SK-N-SH (cell line): ENCODE measurements at regions not wholly inside any gene's neighbourhood (a gene's known extent, or its start where the extent isn't known, plus 50 kb on each side); places are given as distances from the start of the nearest gene placed in this dataset.

Experiments used
- CTCF ChIA-PET: fragments of 300-600, 350-600 bp; formaldehyde crosslinking; extraction: SDS; loops from one replicate; lab custom pipeline; 2021; lab: Yijun Ruan, JAX
- POLR2A ChIA-PET: fragments of 350-600 bp; sonication (Branson Sonifier 250); formaldehyde crosslinking; extraction: SDS; loops from one replicate; lab custom pipeline; 2020; ENCODE audit warnings: antibody characterized with exemption, inconsistent platforms; lab: Yijun Ruan, JAX
- DNase-seq: peaks from one replicate; pipeline ENCODE4 v3.0.0; 2012
- H2AFZ ChIP-seq: fragments of 200-600 bp; sonication (generic); 2 replicates; pipeline ENCODE4 v1.8.1; 2016; ENCODE audit warnings: antibody characterized with exemption, mild to moderate bottlenecking, low read depth
- H3F3A ChIP-seq: fragments of 200-600 bp; sonication (generic); replicated peaks from 2 replicates; pipeline ENCODE3; 2016; ENCODE audit warnings: antibody characterized with exemption, mild to moderate bottlenecking; ENCODE audit not compliant: insufficient read depth
- H3K27ac ChIP-seq, 2 experiments: fragments of 200-500 bp in 1 of 2; fragments of 200-600 bp in 1 of 2; sonication (Bioruptor generic) in 1 of 2; sonication (generic), shearing (Covaris generic) in 1 of 2; 2 replicates each; pipeline versions ENCODE4 v1.5.1 to v1.6.1; 2014 to 2016; ENCODE audit warnings: low read depth in 2 of 2, inconsistent platforms in 1 of 2, low read length in 1 of 2, mild to moderate bottlenecking in 1 of 2, mixed read lengths in 1 of 2
- H3K27me3 ChIP-seq: fragments of 200-600 bp; sonication (generic), shearing (Covaris generic); 2 replicates; pipeline ENCODE4 v1.6.1; 2016; ENCODE audit warnings: mixed run types; ENCODE audit not compliant: insufficient read depth
- H3K36me3 ChIP-seq, 2 experiments: fragments of 200-500 bp in 1 of 2; fragments of 200-600 bp in 1 of 2; sonication (Bioruptor generic) in 1 of 2; sonication (generic) in 1 of 2; replicated peaks in 1 of 2; 2 replicates each; pipeline versions ENCODE3 to v1.5.1; 2014 to 2016; ENCODE audit warnings: low read length in 1 of 2, mild to moderate bottlenecking in 1 of 2; ENCODE audit not compliant: insufficient read depth in 2 of 2, control insufficient read depth in 1 of 2
- H3K4me1 ChIP-seq, 2 experiments: fragments of 200-500 bp in 1 of 2; fragments of 200-600 bp in 1 of 2; sonication (Bioruptor generic) in 1 of 2; sonication (generic), shearing (Covaris generic) in 1 of 2; 2 replicates each; pipeline versions ENCODE4 v1.5.1 to v1.6.1; 2014 to 2016; ENCODE audit warnings: low read depth in 1 of 2, low read length in 1 of 2, mixed run types in 1 of 2; ENCODE audit not compliant: insufficient read depth in 2 of 2, control insufficient read depth in 1 of 2
- H3K4me2 ChIP-seq: fragments of 200-600 bp; sonication (generic), shearing (Covaris generic); 2 replicates; pipeline ENCODE4 v1.6.1; 2017; ENCODE audit warnings: mixed run types
- H3K4me3 ChIP-seq, 2 experiments: fragments of 200-500 bp in 1 of 2; fragments of 200-600 bp in 1 of 2; sonication (Bioruptor generic) in 1 of 2; sonication (generic), shearing (Covaris generic) in 1 of 2; 2 replicates each; pipeline versions ENCODE4 v1.5.1 to v1.8.1; 2014 to 2016; ENCODE audit warnings: low read depth in 2 of 2, inconsistent platforms in 1 of 2, low read length in 1 of 2, mild to moderate bottlenecking in 1 of 2, mixed read lengths in 1 of 2, moderate library complexity in 1 of 2
- H3K79me2 ChIP-seq: fragments of 200-600 bp; sonication (generic); 2 replicates; pipeline ENCODE4 v1.8.1; 2017; ENCODE audit warnings: mild to moderate bottlenecking; ENCODE audit not compliant: insufficient read depth
- H3K9ac ChIP-seq: fragments of 200-600 bp; sonication (generic); 2 replicates; pipeline ENCODE4 v1.6.1; 2017; ENCODE audit warnings: mixed run types
- H3K9me2 ChIP-seq: fragments of 200-600 bp; sonication (generic); 2 replicates; pipeline ENCODE4 v1.6.1; 2017; ENCODE audit warnings: mixed run types
- H3K9me3 ChIP-seq: fragments of 200-600 bp; sonication (generic); 2 replicates; pipeline ENCODE4 v1.6.1; 2017; ENCODE audit warnings: mixed run types, mild to moderate bottlenecking, moderate library complexity
- H4K20me1 ChIP-seq: fragments of 200-600 bp; sonication (generic); 2 replicates; pipeline ENCODE4 v1.6.1; 2017; ENCODE audit warnings: mild to moderate bottlenecking, mixed run types; ENCODE audit not compliant: insufficient read depth
- CHD2 ChIP-seq: fragments of 150-350 bp; IDR thresholded peaks from 2 replicates; pipeline ENCODE4 v1.6.1; 2018; ENCODE audit warnings: low read length; ENCODE audit not compliant: partially characterized antibody
- FOSL2 ChIP-seq: IDR thresholded peaks from 2 replicates; pipeline ENCODE4 v1.4.0; 2012; ENCODE audit warnings: low read depth, mild to moderate bottlenecking, moderate library complexity, borderline replicate concordance
- FOXJ3 ChIP-seq: sonication (generic); formaldehyde crosslinking; IDR thresholded peaks from 2 replicates; pipeline ENCODE4 v1.5.1; 2020; ENCODE audit warnings: mild to moderate bottlenecking, missing genetic modification reagents
- GABPA ChIP-seq: IDR thresholded peaks from 2 replicates; pipeline ENCODE4 v1.4.0; 2012; ENCODE audit warnings: low read depth, mild to moderate bottlenecking
- GATA2 ChIP-seq: sonication (generic); formaldehyde crosslinking; IDR thresholded peaks from 2 replicates; pipeline ENCODE4 v1.5.0; 2020; ENCODE audit warnings: mild to moderate bottlenecking, missing genetic modification reagents
- JUND ChIP-seq: IDR thresholded peaks from 2 replicates; pipeline ENCODE4 v1.4.0; 2012
- MEF2A ChIP-seq: IDR thresholded peaks from 2 replicates; pipeline ENCODE4 v1.4.0; 2012; ENCODE audit warnings: low read depth, borderline replicate concordance
- MXI1 ChIP-seq: IDR thresholded peaks from 2 replicates; pipeline ENCODE4 v1.6.1; 2012; ENCODE audit warnings: mild to moderate bottlenecking, low read depth, low read length, improper control_type of control experiment
- NFIC ChIP-seq: IDR thresholded peaks from 2 replicates; pipeline ENCODE4 v1.4.0; 2012; ENCODE audit warnings: borderline replicate concordance
- POLR2AphosphoS5 ChIP-seq: IDR thresholded peaks from 2 replicates; pipeline ENCODE4 v1.6.1; 2012; ENCODE audit warnings: low read depth, low read length
- RFX5 ChIP-seq: IDR thresholded peaks from 2 replicates; pipeline ENCODE4 v1.6.1; 2012; ENCODE audit warnings: mild to moderate bottlenecking, improper control_type of control experiment, low read length
- SIN3A ChIP-seq: IDR thresholded peaks from 2 replicates; pipeline ENCODE4 v1.6.1; 2012; ENCODE audit warnings: low read depth, mild to moderate bottlenecking, low read length, moderate library complexity, borderline replicate concordance
- TEAD4 ChIP-seq: IDR thresholded peaks from 2 replicates; pipeline ENCODE4 v1.4.0; 2012; ENCODE audit warnings: mild to moderate bottlenecking, borderline replicate concordance; ENCODE audit not compliant: insufficient read depth
- YY1 ChIP-seq: IDR thresholded peaks from 2 replicates; pipeline ENCODE4 v1.4.0; 2012; ENCODE audit warnings: low read depth, mild to moderate bottlenecking
- WGBS: methylation state at CpG from one replicate; pipeline ENCODE4 v1.1.6; 2017; ENCODE audit warnings: low lambda C conversion rate; 5-methylcytosine and 5-hydroxymethylcytosine counted together
- TF ChIP-seq, protein P1 (sequence below): IDR thresholded peaks from 2 replicates; pipeline ENCODE4 v1.6.1; 2012; ENCODE audit warnings: mild to moderate bottlenecking, low read depth, low read length, moderate library complexity
- TF ChIP-seq, protein P2 (sequence below): fragments of 200-600 bp; sonication (generic); IDR thresholded peaks from 2 replicates; pipeline ENCODE4 v1.6.1; 2017; ENCODE audit warnings: antibody characterized with exemption, mild to moderate bottlenecking, moderate library complexity
- TF ChIP-seq, protein P3 (sequence below): IDR thresholded peaks from 2 replicates; pipeline ENCODE4 v1.4.0; 2012; ENCODE audit warnings: low read depth, borderline replicate concordance

DNA sequence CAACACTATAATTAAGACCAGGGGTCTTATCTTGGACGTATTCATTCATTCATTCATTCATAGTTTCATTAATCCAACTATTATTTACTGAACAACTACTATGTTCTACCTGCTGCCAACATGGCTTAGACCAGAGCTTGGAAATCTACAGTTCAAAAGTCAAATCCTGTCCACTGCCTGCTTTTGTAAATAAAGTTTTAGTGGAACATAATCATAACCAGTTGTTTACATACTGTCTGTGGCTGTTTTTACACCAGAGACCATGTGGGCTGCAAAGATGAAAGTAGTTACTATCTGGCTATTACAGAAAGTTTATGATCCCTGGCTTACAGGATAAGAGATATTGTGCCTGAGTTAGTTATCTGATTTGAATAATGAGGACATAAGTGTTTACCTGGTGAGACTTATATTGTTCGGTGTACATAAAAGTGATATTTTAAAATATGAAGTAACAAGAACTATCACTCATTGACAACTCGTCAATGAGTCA lies 567.7 kb downstream of the TFAP2B start:
- Histone ChIP-seq H2AFZ (no peak overlapping the region), H3F3A (no peaks in the 10 kb centered on the region), H3K9me3 (no peaks in the 10 kb centered on the region), H3K4me2 (no peak overlapping the region), H3K27me3 (no peaks in the 10 kb centered on the region), H3K9ac (no peak overlapping the region), H4K20me1 (no peaks in the 10 kb centered on the region), H3K4me3 (no peak overlapping the region)
- no peak for DNase-seq
- WGBS = 16% methylated on average over 3 of the region's 3 CpGs
- POLR2A ChIA-PET = no interaction called here
- TF ChIP-seq GATA2 (CRISPR knock-in tag) = no peak
- TF ChIP-seq, protein P1, sequence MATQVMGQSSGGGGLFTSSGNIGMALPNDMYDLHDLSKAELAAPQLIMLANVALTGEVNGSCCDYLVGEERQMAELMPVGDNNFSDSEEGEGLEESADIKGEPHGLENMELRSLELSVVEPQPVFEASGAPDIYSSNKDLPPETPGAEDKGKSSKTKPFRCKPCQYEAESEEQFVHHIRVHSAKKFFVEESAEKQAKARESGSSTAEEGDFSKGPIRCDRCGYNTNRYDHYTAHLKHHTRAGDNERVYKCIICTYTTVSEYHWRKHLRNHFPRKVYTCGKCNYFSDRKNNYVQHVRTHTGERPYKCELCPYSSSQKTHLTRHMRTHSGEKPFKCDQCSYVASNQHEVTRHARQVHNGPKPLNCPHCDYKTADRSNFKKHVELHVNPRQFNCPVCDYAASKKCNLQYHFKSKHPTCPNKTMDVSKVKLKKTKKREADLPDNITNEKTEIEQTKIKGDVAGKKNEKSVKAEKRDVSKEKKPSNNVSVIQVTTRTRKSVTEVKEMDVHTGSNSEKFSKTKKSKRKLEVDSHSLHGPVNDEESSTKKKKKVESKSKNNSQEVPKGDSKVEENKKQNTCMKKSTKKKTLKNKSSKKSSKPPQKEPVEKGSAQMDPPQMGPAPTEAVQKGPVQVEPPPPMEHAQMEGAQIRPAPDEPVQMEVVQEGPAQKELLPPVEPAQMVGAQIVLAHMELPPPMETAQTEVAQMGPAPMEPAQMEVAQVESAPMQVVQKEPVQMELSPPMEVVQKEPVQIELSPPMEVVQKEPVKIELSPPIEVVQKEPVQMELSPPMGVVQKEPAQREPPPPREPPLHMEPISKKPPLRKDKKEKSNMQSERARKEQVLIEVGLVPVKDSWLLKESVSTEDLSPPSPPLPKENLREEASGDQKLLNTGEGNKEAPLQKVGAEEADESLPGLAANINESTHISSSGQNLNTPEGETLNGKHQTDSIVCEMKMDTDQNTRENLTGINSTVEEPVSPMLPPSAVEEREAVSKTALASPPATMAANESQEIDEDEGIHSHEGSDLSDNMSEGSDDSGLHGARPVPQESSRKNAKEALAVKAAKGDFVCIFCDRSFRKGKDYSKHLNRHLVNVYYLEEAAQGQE = no peak
- TF ChIP-seq YY1 = no peak
- TF ChIP-seq, all 33 proteins: peak for 0
- Histone ChIP-seq H3K4me1 (no peaks in the 10 kb centered on the region; a peak in 1 of 4 replicates), H3K36me3 (no peaks in the 10 kb centered on the region), H3K27ac (no peak overlapping the region), H3K9me2 (no peaks in the 10 kb centered on the region), H3K79me2 (no peaks in the 10 kb centered on the region)
- CTCF ChIA-PET = interaction anchor here (0.9 to 1.0 kb wide), 2 partner anchors 9 to 233 kb away, joined by 3 read pairs; no protein-coding TSS in a partner anchor

DNA sequence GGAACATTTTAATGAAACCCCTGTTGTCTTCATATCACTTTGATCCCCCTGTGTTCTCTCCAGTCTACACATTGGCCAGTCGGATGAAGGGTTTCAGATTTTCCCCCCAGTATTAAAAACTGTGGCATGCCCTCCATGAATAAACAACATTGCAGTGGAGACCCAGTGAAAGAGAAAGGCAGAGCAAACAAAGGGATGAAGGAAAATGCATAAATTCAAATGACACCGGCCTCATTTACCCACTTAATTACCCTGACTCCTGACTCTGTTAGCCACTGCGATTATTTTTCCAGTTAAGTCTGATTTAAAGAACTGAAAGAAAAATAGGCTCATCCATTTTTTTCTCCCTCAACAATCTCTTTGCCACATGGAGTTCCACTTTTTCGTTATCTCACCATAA lies 569.2 kb downstream of the TFAP2B start:
- H3K36me3 ChIP-seq = no peaks in the 10 kb centered on the region
- no peak overlapping the region for H3K27ac ChIP-seq
- no peaks in the 10 kb centered on the region for H3K27me3 ChIP-seq
- H3K79me2 ChIP-seq = no peaks in the 10 kb centered on the region
- no peaks in the 10 kb centered on the region for H3K9me2 ChIP-seq
- H3K9ac ChIP-seq = no peak overlapping the region
- no peak overlapping the region for H3K4me2 ChIP-seq
- no peak overlapping the region for H3K4me3 ChIP-seq
- WGBS = 64% methylated on average over 4 of the region's 4 CpGs
- H3F3A ChIP-seq = no peaks in the 10 kb centered on the region
- DNase-seq = no peak
- H2AFZ ChIP-seq = no peak overlapping the region
- POLR2A ChIA-PET = no interaction called here
- no peaks in the 10 kb centered on the region for H3K4me1 ChIP-seq
- no peaks in the 10 kb centered on the region for H4K20me1 ChIP-seq
- TF ChIP-seq MXI1 (no peak), FOXJ3 (CRISPR knock-in tag) (no peak), POLR2AphosphoS5 (no peak), CHD2 (no peak), GABPA (no peak), NFIC (no peak), JUND (no peak), MEF2A (no peak), TEAD4 (no peak), FOSL2 (no peak), RFX5 (no peak), SIN3A (no peak), GATA2 (CRISPR knock-in tag) (no peak)
- TF ChIP-seq, protein P2, sequence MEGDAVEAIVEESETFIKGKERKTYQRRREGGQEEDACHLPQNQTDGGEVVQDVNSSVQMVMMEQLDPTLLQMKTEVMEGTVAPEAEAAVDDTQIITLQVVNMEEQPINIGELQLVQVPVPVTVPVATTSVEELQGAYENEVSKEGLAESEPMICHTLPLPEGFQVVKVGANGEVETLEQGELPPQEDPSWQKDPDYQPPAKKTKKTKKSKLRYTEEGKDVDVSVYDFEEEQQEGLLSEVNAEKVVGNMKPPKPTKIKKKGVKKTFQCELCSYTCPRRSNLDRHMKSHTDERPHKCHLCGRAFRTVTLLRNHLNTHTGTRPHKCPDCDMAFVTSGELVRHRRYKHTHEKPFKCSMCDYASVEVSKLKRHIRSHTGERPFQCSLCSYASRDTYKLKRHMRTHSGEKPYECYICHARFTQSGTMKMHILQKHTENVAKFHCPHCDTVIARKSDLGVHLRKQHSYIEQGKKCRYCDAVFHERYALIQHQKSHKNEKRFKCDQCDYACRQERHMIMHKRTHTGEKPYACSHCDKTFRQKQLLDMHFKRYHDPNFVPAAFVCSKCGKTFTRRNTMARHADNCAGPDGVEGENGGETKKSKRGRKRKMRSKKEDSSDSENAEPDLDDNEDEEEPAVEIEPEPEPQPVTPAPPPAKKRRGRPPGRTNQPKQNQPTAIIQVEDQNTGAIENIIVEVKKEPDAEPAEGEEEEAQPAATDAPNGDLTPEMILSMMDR = no peak
- TF ChIP-seq, protein P3, sequence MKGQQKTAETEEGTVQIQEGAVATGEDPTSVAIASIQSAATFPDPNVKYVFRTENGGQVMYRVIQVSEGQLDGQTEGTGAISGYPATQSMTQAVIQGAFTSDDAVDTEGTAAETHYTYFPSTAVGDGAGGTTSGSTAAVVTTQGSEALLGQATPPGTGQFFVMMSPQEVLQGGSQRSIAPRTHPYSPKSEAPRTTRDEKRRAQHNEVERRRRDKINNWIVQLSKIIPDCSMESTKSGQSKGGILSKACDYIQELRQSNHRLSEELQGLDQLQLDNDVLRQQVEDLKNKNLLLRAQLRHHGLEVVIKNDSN = no peak
- CTCF ChIA-PET = no interaction called here
- H3K9me3 ChIP-seq = no peaks in the 10 kb centered on the region
